ENCODE measurements at regions not wholly inside any gene's neighbourhood (a gene's known extent, or its start where the extent isn't known, plus 50 kb on each side); places are given as distances from the start of the nearest gene placed in this dataset.

DNA sequence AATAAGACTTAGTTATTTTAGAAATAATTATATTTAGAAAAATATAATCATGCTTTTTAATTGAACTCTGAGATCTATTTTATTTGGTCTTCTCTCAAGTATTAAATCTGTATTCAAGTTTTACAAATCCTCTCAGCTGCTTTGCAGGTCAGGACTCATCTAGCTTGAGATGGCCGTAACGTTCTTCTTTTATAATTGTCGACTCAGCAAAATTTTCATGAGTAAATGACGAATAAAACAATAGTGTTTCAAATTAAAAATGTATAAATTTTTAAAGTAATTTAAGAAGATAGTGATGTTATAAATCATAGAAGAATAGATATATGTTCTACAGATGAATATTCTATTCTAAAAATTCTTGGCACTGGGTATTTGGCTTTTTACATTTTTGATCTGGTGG lies 957.1 kb upstream of the EYS start:
- no peak for DNase-seq
- Histone ChIP-seq H4K20me1 (ENCODE audit: insufficient read depth, low read length) (no peaks in the 10 kb centered on the region), H2AFZ (ENCODE audit: low read length) (no peak overlapping the region), H3K9me3 (replicated peaks; ENCODE audit: insufficient read depth, low read length) (no peaks in the 10 kb centered on the region), H3K79me2 (ENCODE audit: low read length) (no peaks in the 10 kb centered on the region), H3K4me1 (ENCODE audit: low read length) (no peaks in the 10 kb centered on the region), H3K9me2 (replicated peaks; ENCODE audit: insufficient read depth, low read length) (no peaks in the 10 kb centered on the region), H3K9ac (ENCODE audit: low read length) (no peak overlapping the region), H3K27me3 (replicated peaks; ENCODE audit: insufficient read depth, low read length) (no peaks in the 10 kb centered on the region), H3K4me2 (ENCODE audit: low read depth, low read length) (no peak overlapping the region), H3F3A (ENCODE audit: insufficient read depth, low read length) (no peaks in the 10 kb centered on the region), H3K27ac (ENCODE audit: low read length) (no peak overlapping the region), H3K36me3 (replicated peaks; ENCODE audit: insufficient read depth, low read length) (no peaks in the 10 kb centered on the region), H3K4me3 (ENCODE audit: low read length) (no peak overlapping the region)
- no peak for TF ChIP-seq EZH2 (optimal IDR thresholded peaks at IDR 0.05; ENCODE audit: low read depth, low read length)
- no peak for TF ChIP-seq EZH2phosphoT487 (IDR thresholded peaks at IDR 0.05; ENCODE audit: low read length)
- TF ChIP-seq, protein P1, sequence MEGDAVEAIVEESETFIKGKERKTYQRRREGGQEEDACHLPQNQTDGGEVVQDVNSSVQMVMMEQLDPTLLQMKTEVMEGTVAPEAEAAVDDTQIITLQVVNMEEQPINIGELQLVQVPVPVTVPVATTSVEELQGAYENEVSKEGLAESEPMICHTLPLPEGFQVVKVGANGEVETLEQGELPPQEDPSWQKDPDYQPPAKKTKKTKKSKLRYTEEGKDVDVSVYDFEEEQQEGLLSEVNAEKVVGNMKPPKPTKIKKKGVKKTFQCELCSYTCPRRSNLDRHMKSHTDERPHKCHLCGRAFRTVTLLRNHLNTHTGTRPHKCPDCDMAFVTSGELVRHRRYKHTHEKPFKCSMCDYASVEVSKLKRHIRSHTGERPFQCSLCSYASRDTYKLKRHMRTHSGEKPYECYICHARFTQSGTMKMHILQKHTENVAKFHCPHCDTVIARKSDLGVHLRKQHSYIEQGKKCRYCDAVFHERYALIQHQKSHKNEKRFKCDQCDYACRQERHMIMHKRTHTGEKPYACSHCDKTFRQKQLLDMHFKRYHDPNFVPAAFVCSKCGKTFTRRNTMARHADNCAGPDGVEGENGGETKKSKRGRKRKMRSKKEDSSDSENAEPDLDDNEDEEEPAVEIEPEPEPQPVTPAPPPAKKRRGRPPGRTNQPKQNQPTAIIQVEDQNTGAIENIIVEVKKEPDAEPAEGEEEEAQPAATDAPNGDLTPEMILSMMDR (IDR thresholded peaks at IDR 0.05; ENCODE audit: low read length) = no peak

DNA sequence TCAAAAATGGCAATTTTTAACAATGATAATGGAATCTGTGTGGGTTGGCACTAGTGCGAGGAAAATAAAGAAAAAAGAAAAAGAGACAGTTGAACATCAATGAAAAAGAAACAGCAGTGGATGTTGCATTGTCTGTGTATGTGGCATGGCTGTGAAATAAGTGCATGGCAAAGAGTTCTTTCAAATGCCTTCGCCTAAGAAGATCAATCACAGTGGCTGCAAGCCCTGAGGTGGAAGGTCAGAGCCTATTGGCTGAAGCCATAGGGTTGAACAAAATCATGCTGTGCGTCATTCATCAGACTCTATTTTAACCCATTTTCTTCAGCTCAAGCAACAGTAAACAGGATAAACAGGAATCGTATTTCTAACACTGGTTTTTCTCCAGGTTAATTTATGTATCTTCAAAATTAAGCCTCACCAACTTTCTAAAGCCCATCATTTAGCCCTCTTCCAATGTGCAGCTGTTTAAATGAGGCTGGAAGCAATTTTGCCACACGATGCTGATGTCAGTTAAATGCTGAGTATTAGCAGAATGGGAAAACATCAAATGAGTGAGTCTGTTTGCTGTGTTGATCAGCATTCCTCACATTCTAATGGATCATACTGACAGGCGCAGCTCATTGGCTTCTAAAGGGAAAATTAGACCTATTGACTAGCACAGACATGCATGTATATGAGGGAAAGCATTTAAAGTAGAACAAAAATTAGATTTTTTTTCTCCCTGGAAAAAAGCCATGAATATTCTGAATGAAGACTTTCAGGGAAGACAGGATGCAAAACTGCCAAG lies 955.9 kb upstream of the EYS start:
- H3K27me3 ChIP-seq (replicated peaks; ENCODE audit: insufficient read depth, low read length) = no peaks in the 10 kb centered on the region
- no peaks in the 10 kb centered on the region for H3K9me2 ChIP-seq (replicated peaks; ENCODE audit: insufficient read depth, low read length)
- no peak overlapping the region for H2AFZ ChIP-seq (ENCODE audit: low read length)
- H3F3A ChIP-seq (ENCODE audit: insufficient read depth, low read length) = no peaks in the 10 kb centered on the region
- H3K36me3 ChIP-seq (replicated peaks; ENCODE audit: insufficient read depth, low read length) = no peaks in the 10 kb centered on the region
- no peaks in the 10 kb centered on the region for H3K9me3 ChIP-seq (replicated peaks; ENCODE audit: insufficient read depth, low read length)
- no peaks in the 10 kb centered on the region for H3K79me2 ChIP-seq (ENCODE audit: low read length)
- DNase-seq = no peak
- H3K4me3 ChIP-seq (ENCODE audit: low read length) = no peak overlapping the region
- H3K4me1 ChIP-seq (ENCODE audit: low read length) = no peaks in the 10 kb centered on the region
- H4K20me1 ChIP-seq (ENCODE audit: insufficient read depth, low read length) = no peaks in the 10 kb centered on the region
- TF ChIP-seq EZH2phosphoT487 (IDR thresholded peaks at IDR 0.05; ENCODE audit: low read length) (no peak), EZH2 (optimal IDR thresholded peaks at IDR 0.05; ENCODE audit: low read depth, low read length) (no peak)
- TF ChIP-seq, protein P1 (IDR thresholded peaks at IDR 0.05; ENCODE audit: low read length) = no peak
- no peak overlapping the region for H3K4me2 ChIP-seq (ENCODE audit: low read depth, low read length)
- no peak overlapping the region for H3K27ac ChIP-seq (ENCODE audit: low read length)
- no peak overlapping the region for H3K9ac ChIP-seq (ENCODE audit: low read length)

DNA sequence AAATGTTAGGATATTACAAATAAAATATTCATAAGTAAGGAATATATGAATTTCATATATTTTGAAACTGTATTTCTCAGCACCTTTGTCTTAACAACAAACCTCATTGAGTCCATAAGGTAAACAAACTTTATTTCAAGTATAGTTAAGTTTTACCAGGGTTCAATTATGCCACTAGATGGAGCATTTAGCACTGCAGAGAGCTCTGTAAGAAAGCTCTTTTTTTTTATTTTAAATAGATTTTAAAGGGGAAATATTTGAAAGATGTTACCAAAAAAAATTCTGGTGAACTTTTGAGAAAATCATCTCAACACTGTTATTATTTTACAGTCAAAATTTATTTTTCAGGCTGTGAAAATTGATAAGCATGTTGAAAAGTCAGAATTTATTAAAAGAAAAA lies 955.2 kb upstream of the EYS start:
- H2AFZ ChIP-seq (ENCODE audit: low read length) = no peak overlapping the region
- no peak overlapping the region for H3K9ac ChIP-seq (ENCODE audit: low read length)
- no peaks in the 10 kb centered on the region for H3F3A ChIP-seq (ENCODE audit: insufficient read depth, low read length)
- DNase-seq = no peak
- H3K36me3 ChIP-seq (replicated peaks; ENCODE audit: insufficient read depth, low read length) = no peaks in the 10 kb centered on the region
- no peaks in the 10 kb centered on the region for H3K4me1 ChIP-seq (ENCODE audit: low read length)
- TF ChIP-seq EZH2phosphoT487 (IDR thresholded peaks at IDR 0.05; ENCODE audit: low read length) = no peak
- TF ChIP-seq, protein P1 (IDR thresholded peaks at IDR 0.05; ENCODE audit: low read length) = peak; percentile 16; the same call in 1 of the 2 replicates
- TF ChIP-seq EZH2 (optimal IDR thresholded peaks at IDR 0.05; ENCODE audit: low read depth, low read length) = no peak
- H3K27ac ChIP-seq (ENCODE audit: low read length) = no peak overlapping the region
- no peaks in the 10 kb centered on the region for H3K27me3 ChIP-seq (replicated peaks; ENCODE audit: insufficient read depth, low read length)
- no peaks in the 10 kb centered on the region for H3K9me2 ChIP-seq (replicated peaks; ENCODE audit: insufficient read depth, low read length)
- H3K9me3 ChIP-seq (replicated peaks; ENCODE audit: insufficient read depth, low read length) = no peaks in the 10 kb centered on the region
- no peaks in the 10 kb centered on the region for H4K20me1 ChIP-seq (ENCODE audit: insufficient read depth, low read length)
- H3K4me3 ChIP-seq (ENCODE audit: low read length) = no peak overlapping the region
- no peaks in the 10 kb centered on the region for H3K79me2 ChIP-seq (ENCODE audit: low read length)
- no peak overlapping the region for H3K4me2 ChIP-seq (ENCODE audit: low read depth, low read length)
